ENCODE measurements at regions not wholly inside any gene's neighbourhood (a gene's known extent, or its start where the extent isn't known, plus 50 kb on each side); places are given as distances from the start of the nearest gene placed in this dataset.
"Not testable (repeated sequence)": the region's sequence is repeated elsewhere in the genome, so short reads cannot be mapped to it uniquely, and the experiment has no call there.

- not testable (repeated sequence) for TF ChIP-seq CTCF (IDR thresholded peaks at IDR 0.05; ENCODE audit: extremely low read depth in 1 of 2, insufficient read depth in 1 of 2, low read depth in 1 of 2, low read length in 2 of 2); EZH2 (IDR thresholded peaks at IDR 0.05; ENCODE audit: borderline replicate concordance, low read depth, low read length, severe bottlenecking)
Observed at GRCh38 chr15:92850218-92850617, 49.9 kb upstream of the CHD2 start.
